Esophagus squamous epithelium (tissue), 5 donors: ENCODE measurements at regions not wholly inside any gene's neighbourhood (a gene's known extent, or its start where the extent isn't known, plus 50 kb on each side); places are given as distances from the start of the nearest gene placed in this dataset.

Source experiments
- DNase-seq: peaks from one replicate; lab custom pipeline; 2025; lab: John Stamatoyannopoulos, UW
- H3K27ac ChIP-seq, 4 donors: fragments of 200-600 bp; sonication (generic); one replicate each; pipeline ENCODE4 v1.5.1; 2016 to 2019; ENCODE audit warnings: mild to moderate bottlenecking in 1 of 4
- H3K27me3 ChIP-seq, 4 donors: fragments of 200-600 bp; sonication (generic); 1 replicate in 3 of 4; 2 replicates in 1 of 4; pipeline versions ENCODE4 v1.5.1 to v1.6.0; 2017 to 2021; ENCODE audit warnings: antibody characterized with exemption in 1 of 4
- H3K36me3 ChIP-seq, 3 donors: fragments of 200-600 bp; sonication (generic); one replicate each; pipeline ENCODE4 v1.5.1; 2016 to 2019
- H3K4me1 ChIP-seq, 3 donors: fragments of 200-600 bp; sonication (generic); one replicate each; pipeline ENCODE4 v1.5.1; 2017 to 2019
- H3K4me3 ChIP-seq, 4 donors: fragments of 200-600 bp; sonication (generic); 1 replicate in 3 of 4; 2 replicates in 1 of 4; pipeline ENCODE4 v1.5.1; 2016 to 2019; ENCODE audit warnings: mild to moderate bottlenecking in 2 of 4, moderate library complexity in 1 of 4
- H3K9me3 ChIP-seq, 3 donors: fragments of 200-600 bp; sonication (generic); one replicate each; pipeline ENCODE4 v1.5.1; 2016 to 2019
- POLR2A ChIP-seq, 4 donors: fragments of 450-650 bp; IDR thresholded peaks; one replicate each; pipeline ENCODE4 v1.6.1; 2017; ENCODE audit warnings: antibody characterized with exemption in 4 of 4, mild to moderate bottlenecking in 4 of 4, moderate library complexity in 3 of 4
- WGBS, 2 donors: methylation state at CpG; one replicate each; pipeline ENCODE4 v1.1.5; 2018; 5-methylcytosine and 5-hydroxymethylcytosine counted together
- intact Hi-C: fragments of 100-400 bp; cut with DNase I; formaldehyde crosslinking; loops from one replicate; pipeline ENCODE4 v1.15.0; 2022
- TF ChIP-seq, protein P1 (sequence below), 6 experiments: fragments of 450-650 bp in 4 of 6; fragments of 200-600 bp in 2 of 6; sonication (generic) in 2 of 6; IDR thresholded peaks; one replicate each; pipeline ENCODE4 v1.5.1; 2016 to 2019; ENCODE audit warnings: antibody characterized with exemption in 6 of 6, mild to moderate bottlenecking in 4 of 6, moderate library complexity in 4 of 6
- donor health status: DM: yes; HTN: yes; CAD: no.

DNA sequence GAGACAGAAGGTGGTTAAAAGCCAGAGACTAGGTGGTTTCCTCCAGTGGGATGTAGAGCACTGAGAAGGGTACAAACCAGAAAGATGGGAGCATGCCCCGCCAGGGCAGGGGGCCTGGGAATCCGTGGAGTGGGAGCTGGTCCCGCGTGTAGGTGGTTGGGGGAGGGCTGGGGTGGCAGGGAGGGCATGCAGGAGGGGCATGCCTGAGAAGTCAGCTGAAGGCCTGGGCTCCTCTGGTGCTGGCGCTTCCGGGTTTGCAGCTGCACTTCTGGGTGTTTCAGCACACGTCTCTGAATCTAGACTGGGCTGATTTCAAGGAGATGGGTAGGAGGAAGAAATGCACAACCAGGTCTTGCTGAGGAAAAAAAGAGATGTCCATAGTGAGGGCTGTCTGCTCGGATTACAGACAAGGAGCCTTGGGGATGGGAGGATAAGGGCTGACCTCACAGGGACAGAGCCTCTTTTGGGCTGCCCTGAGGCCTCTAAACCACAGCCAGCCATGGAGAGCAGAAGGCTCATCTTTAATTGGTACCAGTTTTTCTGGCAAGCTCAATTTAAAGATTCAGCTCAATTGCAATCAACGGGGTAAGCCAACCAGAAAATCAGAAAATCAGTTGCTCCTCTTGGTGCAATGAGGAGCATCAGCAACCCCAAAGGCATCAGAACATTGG is 151.9 kb downstream of the FAM43A start:
- TF ChIP-seq POLR2A (IDR thresholded peaks at IDR 0.05), result no peak
- TF ChIP-seq, protein P1, sequence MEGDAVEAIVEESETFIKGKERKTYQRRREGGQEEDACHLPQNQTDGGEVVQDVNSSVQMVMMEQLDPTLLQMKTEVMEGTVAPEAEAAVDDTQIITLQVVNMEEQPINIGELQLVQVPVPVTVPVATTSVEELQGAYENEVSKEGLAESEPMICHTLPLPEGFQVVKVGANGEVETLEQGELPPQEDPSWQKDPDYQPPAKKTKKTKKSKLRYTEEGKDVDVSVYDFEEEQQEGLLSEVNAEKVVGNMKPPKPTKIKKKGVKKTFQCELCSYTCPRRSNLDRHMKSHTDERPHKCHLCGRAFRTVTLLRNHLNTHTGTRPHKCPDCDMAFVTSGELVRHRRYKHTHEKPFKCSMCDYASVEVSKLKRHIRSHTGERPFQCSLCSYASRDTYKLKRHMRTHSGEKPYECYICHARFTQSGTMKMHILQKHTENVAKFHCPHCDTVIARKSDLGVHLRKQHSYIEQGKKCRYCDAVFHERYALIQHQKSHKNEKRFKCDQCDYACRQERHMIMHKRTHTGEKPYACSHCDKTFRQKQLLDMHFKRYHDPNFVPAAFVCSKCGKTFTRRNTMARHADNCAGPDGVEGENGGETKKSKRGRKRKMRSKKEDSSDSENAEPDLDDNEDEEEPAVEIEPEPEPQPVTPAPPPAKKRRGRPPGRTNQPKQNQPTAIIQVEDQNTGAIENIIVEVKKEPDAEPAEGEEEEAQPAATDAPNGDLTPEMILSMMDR (IDR thresholded peaks at IDR 0.05), result no peak
- H3K27me3 ChIP-seq, result no peaks in the 10 kb centered on the region

DNA sequence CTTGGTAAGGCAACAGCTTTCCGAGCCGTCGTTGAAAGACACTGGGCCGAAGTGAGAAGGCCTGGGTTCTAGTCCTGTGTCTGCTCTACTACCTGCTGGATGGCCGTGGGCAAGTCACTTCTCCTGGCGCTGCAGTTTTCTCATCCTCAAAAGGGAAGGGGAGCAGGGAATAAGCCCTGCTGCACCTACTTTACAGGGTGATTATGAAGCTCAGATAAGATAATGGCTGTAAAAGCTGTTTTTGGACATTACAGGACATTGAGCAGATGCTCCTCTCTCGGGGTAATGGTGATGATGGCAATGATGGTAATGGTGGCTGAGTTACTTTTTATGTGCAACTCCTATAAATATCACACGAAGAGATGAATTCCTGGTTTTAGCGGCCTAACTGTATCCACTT is 152.6 kb downstream of the FAM43A start:
- intact Hi-C loops, result no loop called here
- H3K4me3 ChIP-seq, result no peak overlapping the region
- no peaks in the 10 kb centered on the region for H3K4me1 ChIP-seq
- H3K27ac ChIP-seq, result no peak overlapping the region
- DNase-seq, result no peak
- no peaks in the 10 kb centered on the region for H3K27me3 ChIP-seq
- TF ChIP-seq, protein P1 (IDR thresholded peaks at IDR 0.05), result no peak
- TF ChIP-seq POLR2A (IDR thresholded peaks at IDR 0.05), result no peak
- H3K36me3 ChIP-seq, result no peaks in the 10 kb centered on the region
- no peaks in the 10 kb centered on the region for H3K9me3 ChIP-seq
- 84 to 88% methylated on average over 6 to 8 of the region's 9 CpGs for WGBS, 2 donors

More for the DNA sequence above, 151.9 kb downstream of the FAM43A start:
- Histone ChIP-seq H3K4me1 (no peaks in the 10 kb centered on the region), H3K4me3 (no peak overlapping the region), H3K9me3 (no peaks in the 10 kb centered on the region), H3K27ac (no peak overlapping the region), H3K36me3 (no peaks in the 10 kb centered on the region)
- DNase-seq, result no peak
- intact Hi-C loops, result no loop called here
- 85 to 89% methylated on average over 6 to 8 of the region's 9 CpGs for WGBS, 2 donors

DNA sequence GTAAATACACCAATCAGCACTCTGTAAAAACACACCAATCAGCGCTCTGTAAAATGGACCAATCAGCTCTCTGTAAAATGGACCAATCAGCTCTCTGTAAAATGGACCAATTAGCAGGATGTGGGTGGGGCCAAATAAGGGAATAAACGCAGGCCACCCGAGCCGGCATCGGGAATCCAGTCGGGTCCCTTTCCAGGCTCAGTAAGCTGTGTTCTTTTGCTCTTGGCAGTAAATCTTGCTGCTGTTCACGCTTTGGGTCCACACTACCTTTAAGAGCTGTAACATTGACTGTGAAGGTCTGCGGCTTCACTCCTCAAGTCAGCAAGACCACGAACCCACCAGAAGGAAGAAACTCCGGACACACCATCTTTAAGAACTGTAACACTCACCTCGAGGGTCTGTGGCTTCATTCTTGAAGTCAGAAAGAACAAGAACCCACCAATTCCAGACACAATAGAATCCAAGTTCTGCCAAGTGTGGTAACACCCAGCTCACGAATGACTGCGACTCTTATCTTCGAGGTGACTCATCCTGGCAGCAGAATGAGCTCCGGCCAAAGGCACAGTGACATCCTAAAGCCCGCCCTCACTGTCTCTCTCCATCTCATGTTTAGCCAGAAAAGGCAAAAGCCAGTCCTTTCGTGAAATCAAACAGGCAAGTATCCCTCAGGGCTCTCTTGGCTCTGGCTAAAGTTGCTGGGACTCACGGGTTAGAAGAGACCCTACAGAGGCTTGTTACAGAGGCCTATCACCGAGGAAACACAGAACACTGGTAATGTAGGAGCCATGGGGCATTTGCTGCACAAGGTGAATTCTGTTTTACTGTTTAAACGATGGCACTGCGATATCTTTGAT is 155.2 kb downstream of the FAM43A start:
- Histone ChIP-seq H3K4me1 (no peaks in the 10 kb centered on the region), H3K27me3 (no peaks in the 10 kb centered on the region), H3K4me3 (no peak overlapping the region), H3K27ac (no peak overlapping the region), H3K36me3 (no peaks in the 10 kb centered on the region), H3K9me3 (no peaks in the 10 kb centered on the region)
- no peak for TF ChIP-seq POLR2A (IDR thresholded peaks at IDR 0.05)
- TF ChIP-seq, protein P1 (IDR thresholded peaks at IDR 0.05), result no peak
- WGBS, 2 donors, result 77 to 90% methylated on average over 15 to 16 of the region's 21 CpGs
- intact Hi-C loops, result no loop called here
- DNase-seq, result no peak

DNA sequence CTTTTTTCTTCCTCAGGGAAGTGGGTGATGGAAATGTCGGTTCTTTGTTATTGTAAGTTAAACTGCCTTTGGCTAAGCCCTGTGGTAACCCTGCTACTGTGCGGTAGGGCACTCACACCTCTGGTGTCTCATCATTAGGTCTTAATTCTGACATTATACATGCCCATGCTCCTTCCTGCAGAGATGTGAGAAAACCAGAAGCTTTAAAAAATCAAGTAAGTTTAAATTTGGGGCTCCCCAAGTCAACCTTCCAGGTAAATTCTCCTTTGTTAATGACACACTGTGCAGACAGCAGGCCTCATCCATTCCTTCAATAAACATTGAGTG is 155.8 kb downstream of the FAM43A start:
- TF ChIP-seq POLR2A (IDR thresholded peaks at IDR 0.05), result no peak
- DNase-seq, result no peak
- Histone ChIP-seq H3K27me3 (no peaks in the 10 kb centered on the region), H3K9me3 (no peaks in the 10 kb centered on the region), H3K27ac (no peak overlapping the region), H3K36me3 (no peaks in the 10 kb centered on the region), H3K4me1 (no peaks in the 10 kb centered on the region), H3K4me3 (no peak overlapping the region)
- 54 to 77% methylated on average over 2 of the region's 2 CpGs for WGBS, 2 donors
- intact Hi-C loops, result no loop called here

DNA sequence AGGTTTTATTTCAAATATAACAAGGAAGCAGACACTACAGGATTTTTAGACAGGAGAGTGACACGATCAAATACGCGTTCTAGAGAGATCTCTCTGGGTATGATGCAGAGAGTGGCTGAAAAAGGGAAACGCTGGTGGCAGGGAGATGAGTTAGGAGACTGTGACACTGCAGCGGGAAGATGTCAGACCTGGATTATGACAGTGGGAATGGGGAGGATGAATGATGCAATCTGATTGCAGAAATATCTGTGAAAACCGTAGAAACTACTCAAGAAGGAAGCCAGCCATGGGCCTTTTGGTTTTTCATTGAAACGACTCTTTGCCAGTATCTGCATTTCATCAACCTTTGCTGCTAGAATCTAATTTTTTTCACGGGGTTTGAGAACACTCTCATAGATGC is 157.9 kb downstream of the FAM43A start:
- H3K4me3 ChIP-seq, result no peak overlapping the region
- TF ChIP-seq POLR2A (IDR thresholded peaks at IDR 0.05), result no peak
- TF ChIP-seq, protein P1 (IDR thresholded peaks at IDR 0.05), result no peak
- H3K36me3 ChIP-seq, result no peaks in the 10 kb centered on the region
- no peak overlapping the region for H3K27ac ChIP-seq
- H3K4me1 ChIP-seq, result no peaks in the 10 kb centered on the region
- 69 to 73% methylated on average over 8 of the region's 8 CpGs for WGBS, 2 donors
- H3K27me3 ChIP-seq, result no peaks in the 10 kb centered on the region
- intact Hi-C loops, result no loop called here
- DNase-seq, result no peak
- H3K9me3 ChIP-seq, result no peaks in the 10 kb centered on the region
